ENCODE measurements at regions not wholly inside any gene's neighbourhood (a gene's known extent, or its start where the extent isn't known, plus 50 kb on each side); places are given as distances from the start of the nearest gene placed in this dataset.

DNA sequence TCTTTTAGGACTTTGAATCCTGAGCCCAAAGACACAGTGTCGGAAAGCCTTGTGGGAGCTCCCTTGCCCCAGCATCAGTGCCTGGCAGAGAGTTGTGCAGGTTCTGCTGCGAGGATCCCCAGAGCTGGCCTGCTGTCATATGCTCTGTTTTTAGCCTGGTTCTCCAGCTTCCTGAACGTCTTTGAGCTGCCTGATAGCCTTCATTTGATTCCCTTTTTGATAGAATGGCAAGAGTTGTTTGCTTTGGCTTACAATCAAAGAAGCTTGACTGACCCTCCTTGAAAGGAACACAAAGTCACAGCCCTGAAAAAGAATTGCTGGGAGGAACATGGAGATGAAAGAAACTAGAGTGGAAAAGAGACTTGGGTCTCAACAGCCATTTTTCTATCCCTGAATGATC lies 95.4 kb downstream of the C1QL2 start:
- 17 to 29% methylated on average over 1 of the region's 3 CpGs for WGBS, 2 donors (ENCODE audit: low coverage in 1 of 2)
- no peak for ATAC-seq

DNA sequence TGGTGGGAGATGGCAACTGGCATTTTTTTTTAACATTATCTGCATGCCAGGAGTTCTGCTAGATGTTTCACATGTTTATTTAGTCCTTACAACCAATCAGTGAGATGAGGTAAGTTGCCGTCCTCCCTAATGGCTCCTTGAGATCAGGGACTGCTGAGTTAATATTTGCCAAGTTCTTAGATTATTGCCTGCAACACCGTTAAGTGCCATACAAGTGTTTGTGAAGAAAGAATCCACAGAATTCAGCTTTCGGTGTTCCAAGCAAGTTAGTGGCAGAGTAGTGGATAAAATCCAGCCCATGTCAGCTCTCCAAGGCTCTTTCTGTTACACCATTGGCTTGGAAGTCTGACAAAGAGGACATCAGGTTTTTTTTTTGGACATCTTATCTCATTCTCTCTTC lies 95.9 kb downstream of the C1QL2 start:
- Histone ChIP-seq H3K27ac (no peak overlapping the region), H3K4me1 (no peaks in the 10 kb centered on the region), H3K36me3 (no peaks in the 10 kb centered on the region), H3K9me3 (peaks cover 0 to 11% (median 0%) of the 10 kb centered on the region in 3 donors), H3K27me3 (peaks cover 22% of the 10 kb centered on the region), H3K4me3 (no peak overlapping the region)
- no peak for TF ChIP-seq POLR2A (IDR thresholded peaks at IDR 0.05)
- TF ChIP-seq POLR2AphosphoS5 (IDR thresholded peaks at IDR 0.05), result no peak
- no peak for TF ChIP-seq EP300 (IDR thresholded peaks at IDR 0.05)
- TF ChIP-seq, protein P1, sequence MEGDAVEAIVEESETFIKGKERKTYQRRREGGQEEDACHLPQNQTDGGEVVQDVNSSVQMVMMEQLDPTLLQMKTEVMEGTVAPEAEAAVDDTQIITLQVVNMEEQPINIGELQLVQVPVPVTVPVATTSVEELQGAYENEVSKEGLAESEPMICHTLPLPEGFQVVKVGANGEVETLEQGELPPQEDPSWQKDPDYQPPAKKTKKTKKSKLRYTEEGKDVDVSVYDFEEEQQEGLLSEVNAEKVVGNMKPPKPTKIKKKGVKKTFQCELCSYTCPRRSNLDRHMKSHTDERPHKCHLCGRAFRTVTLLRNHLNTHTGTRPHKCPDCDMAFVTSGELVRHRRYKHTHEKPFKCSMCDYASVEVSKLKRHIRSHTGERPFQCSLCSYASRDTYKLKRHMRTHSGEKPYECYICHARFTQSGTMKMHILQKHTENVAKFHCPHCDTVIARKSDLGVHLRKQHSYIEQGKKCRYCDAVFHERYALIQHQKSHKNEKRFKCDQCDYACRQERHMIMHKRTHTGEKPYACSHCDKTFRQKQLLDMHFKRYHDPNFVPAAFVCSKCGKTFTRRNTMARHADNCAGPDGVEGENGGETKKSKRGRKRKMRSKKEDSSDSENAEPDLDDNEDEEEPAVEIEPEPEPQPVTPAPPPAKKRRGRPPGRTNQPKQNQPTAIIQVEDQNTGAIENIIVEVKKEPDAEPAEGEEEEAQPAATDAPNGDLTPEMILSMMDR (IDR thresholded peaks at IDR 0.05), result no peak
- WGBS, 2 donors (ENCODE audit: low coverage in 1 of 2), result 22 to 65% methylated on average over 2 of the region's 3 CpGs
- ATAC-seq, result no peak

More for the DNA sequence above, 95.4 kb downstream of the C1QL2 start:
- TF ChIP-seq POLR2A (IDR thresholded peaks at IDR 0.05), result no peak
- TF ChIP-seq, protein P1 (IDR thresholded peaks at IDR 0.05), result no peak
- no peak for TF ChIP-seq EP300 (IDR thresholded peaks at IDR 0.05)
- TF ChIP-seq POLR2AphosphoS5 (IDR thresholded peaks at IDR 0.05), result no peak
- Histone ChIP-seq H3K27ac (no peak overlapping the region), H3K4me1 (no peaks in the 10 kb centered on the region), H3K9me3 (peaks cover 0 to 11% (median 0%) of the 10 kb centered on the region in 3 donors), H3K4me3 (no peak overlapping the region), H3K27me3 (peaks cover 25% of the 10 kb centered on the region), H3K36me3 (no peaks in the 10 kb centered on the region)

DNA sequence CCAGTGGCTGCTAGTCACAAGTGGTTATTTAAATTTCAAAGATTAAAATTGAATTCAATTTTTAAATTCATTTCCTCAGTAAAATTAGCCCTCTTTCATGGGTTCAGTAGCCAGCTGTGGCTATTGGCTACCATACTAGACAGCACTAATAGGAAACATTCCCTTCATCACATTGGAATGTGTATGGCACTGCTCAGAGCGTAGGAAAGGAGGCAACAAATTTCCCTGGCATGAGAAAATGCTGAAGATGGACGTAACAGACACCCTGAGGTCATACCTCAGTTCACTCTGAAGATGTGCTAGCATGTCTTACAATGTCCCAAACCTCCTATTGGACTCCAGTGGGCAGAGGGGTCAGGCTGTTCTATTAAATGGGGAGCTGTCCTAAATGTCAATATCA lies 96.4 kb downstream of the C1QL2 start:
- no peak for ATAC-seq
- Histone ChIP-seq H3K36me3 (no peaks in the 10 kb centered on the region), H3K9me3 (peaks cover 0 to 11% (median 0%) of the 10 kb centered on the region in 3 donors), H3K27me3 (peaks cover 21% of the 10 kb centered on the region), H3K4me3 (no peak overlapping the region), H3K4me1 (no peaks in the 10 kb centered on the region), H3K27ac (no peak overlapping the region)
- whole genome bisulfite sequencing, 2 donors (ENCODE audit: low coverage in 1 of 2), result 38 to 40% methylated on average over 2 of the region's 2 CpGs
- TF ChIP-seq POLR2AphosphoS5 (IDR thresholded peaks at IDR 0.05), result no peak
- TF ChIP-seq EP300 (IDR thresholded peaks at IDR 0.05), result no peak
- TF ChIP-seq, protein P1 (IDR thresholded peaks at IDR 0.05), result no peak
- TF ChIP-seq POLR2A (IDR thresholded peaks at IDR 0.05), result no peak

DNA sequence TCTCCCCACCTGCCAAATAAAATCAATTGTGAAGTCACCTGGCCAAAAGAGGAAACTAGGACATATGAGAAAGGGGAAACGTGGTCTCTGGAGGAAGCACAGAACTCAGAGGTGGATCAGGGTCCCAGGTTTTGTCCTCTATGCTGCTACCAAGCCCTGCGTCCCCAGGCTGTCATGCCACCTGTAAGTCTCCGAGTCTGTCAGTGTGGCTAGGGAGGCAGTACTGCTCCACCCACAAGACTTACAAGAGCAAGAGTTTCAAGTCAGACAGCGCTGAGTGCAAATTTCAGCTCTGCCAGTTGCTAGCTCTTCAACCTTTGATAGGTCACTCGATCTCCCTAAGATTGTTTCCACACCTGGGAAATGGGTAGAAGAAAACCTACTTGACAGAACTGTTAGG lies 98.6 kb downstream of the C1QL2 start:
- no peak for ATAC-seq
- no peak for TF ChIP-seq POLR2AphosphoS5 (IDR thresholded peaks at IDR 0.05)
- no peak for TF ChIP-seq POLR2A (IDR thresholded peaks at IDR 0.05)
- TF ChIP-seq EP300 (IDR thresholded peaks at IDR 0.05), result no peak
- TF ChIP-seq, protein P1 (IDR thresholded peaks at IDR 0.05), result no peak
- Histone ChIP-seq H3K4me1 (no peaks in the 10 kb centered on the region), H3K36me3 (no peaks in the 10 kb centered on the region), H3K27me3 (peaks cover 13% of the 10 kb centered on the region), H3K9me3 (peaks cover 0 to 31% (median 0%) of the 10 kb centered on the region in 3 donors), H3K4me3 (no peak overlapping the region), H3K27ac (no peak overlapping the region)
- 71 to 75% methylated on average over 5 of the region's 5 CpGs for WGBS, 2 donors (ENCODE audit: low coverage in 1 of 2)

DNA sequence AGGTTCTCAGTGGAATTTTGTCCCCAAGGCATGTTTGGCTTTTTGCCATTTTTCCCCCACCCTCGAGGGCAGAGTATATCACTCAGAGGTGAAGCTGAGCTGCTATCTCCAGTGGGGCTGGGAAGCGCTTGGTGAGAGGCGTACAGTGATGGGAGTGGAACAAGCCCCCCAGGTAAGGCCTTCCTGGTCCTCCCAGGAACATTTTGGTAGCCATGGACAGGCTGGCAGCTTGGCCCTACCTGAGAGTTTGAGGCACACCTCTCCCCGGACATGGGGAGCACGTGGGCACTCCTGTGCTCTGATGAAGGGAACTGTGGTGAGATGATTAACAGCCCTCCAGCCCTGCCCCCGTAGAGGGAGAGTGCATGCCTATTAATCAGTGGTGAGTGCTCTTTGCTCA lies 99.3 kb downstream of the C1QL2 start:
- H3K27me3 ChIP-seq, result peaks cover 12% of the 10 kb centered on the region
- ATAC-seq, result no peak
- no peak overlapping the region for H3K27ac ChIP-seq
- H3K4me1 ChIP-seq, result no peaks in the 10 kb centered on the region
- no peak for TF ChIP-seq POLR2A (IDR thresholded peaks at IDR 0.05)
- TF ChIP-seq, protein P1 (IDR thresholded peaks at IDR 0.05), result no peak
- TF ChIP-seq EP300 (IDR thresholded peaks at IDR 0.05), result no peak
- TF ChIP-seq POLR2AphosphoS5 (IDR thresholded peaks at IDR 0.05), result no peak
- H3K9me3 ChIP-seq, result peaks cover 0 to 32% (median 0%) of the 10 kb centered on the region in 3 donors
- WGBS, 2 donors (ENCODE audit: low coverage in 1 of 2), result 48 to 78% methylated on average over 4 to 5 of the region's 6 CpGs
- no peaks in the 10 kb centered on the region for H3K36me3 ChIP-seq
- no peak overlapping the region for H3K4me3 ChIP-seq
